Thyroid gland (tissue), 4 donors: ENCODE measurements at regions not wholly inside any gene's neighbourhood (a gene's known extent, or its start where the extent isn't known, plus 50 kb on each side); places are given as distances from the start of the nearest gene placed in this dataset.

ENCODE experiments used
- POLR2A ChIP-seq, 2 donors: fragments of 450-650 bp; IDR thresholded peaks; one replicate each; pipeline ENCODE4 v1.6.1; 2017; ENCODE audit warnings: antibody characterized with exemption in 2 of 2, mild to moderate bottlenecking in 2 of 2, moderate library complexity in 1 of 2
- TF ChIP-seq, protein P1 (sequence below), 6 experiments: fragments of 200-600 bp in 3 of 6; fragments of 450-650 bp in 3 of 6; sonication (generic) in 3 of 6; IDR thresholded peaks; one replicate each; pipeline ENCODE4 v1.5.1; 2016 to 2019; ENCODE audit warnings: antibody characterized with exemption in 6 of 6, mild to moderate bottlenecking in 2 of 6, inconsistent platforms in 1 of 6, moderate library complexity in 1 of 6

DNA sequence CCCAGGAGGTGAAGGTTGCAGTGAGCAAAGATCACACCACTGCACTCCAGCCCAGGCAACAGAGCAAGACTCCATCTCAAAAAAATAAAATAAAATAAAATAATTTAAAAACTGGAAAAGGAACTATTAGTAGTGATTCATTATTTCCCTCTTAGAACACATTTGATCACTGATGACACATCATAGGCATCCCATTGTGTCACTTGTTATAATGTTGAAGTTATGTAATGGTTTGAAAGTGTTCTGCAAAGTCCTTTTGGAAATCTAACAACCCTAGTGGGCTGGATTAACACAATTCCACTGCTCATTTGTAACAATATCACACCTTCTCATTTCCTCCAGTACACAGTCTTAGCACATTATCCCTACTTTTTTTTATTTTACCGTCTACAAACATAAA lies 81.8 kb upstream of the LMNB1 start:
- TF ChIP-seq POLR2A (IDR thresholded peaks at IDR 0.05): no peak
- TF ChIP-seq, protein P1, sequence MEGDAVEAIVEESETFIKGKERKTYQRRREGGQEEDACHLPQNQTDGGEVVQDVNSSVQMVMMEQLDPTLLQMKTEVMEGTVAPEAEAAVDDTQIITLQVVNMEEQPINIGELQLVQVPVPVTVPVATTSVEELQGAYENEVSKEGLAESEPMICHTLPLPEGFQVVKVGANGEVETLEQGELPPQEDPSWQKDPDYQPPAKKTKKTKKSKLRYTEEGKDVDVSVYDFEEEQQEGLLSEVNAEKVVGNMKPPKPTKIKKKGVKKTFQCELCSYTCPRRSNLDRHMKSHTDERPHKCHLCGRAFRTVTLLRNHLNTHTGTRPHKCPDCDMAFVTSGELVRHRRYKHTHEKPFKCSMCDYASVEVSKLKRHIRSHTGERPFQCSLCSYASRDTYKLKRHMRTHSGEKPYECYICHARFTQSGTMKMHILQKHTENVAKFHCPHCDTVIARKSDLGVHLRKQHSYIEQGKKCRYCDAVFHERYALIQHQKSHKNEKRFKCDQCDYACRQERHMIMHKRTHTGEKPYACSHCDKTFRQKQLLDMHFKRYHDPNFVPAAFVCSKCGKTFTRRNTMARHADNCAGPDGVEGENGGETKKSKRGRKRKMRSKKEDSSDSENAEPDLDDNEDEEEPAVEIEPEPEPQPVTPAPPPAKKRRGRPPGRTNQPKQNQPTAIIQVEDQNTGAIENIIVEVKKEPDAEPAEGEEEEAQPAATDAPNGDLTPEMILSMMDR (IDR thresholded peaks at IDR 0.05): no peak
